ENCODE measurements at regions not wholly inside any gene's neighbourhood (a gene's known extent, or its start where the extent isn't known, plus 50 kb on each side); places are given as distances from the start of the nearest gene placed in this dataset.
A peak's percentile ranks its signal among the peaks of the same experiment; 100 is the strongest.

DNA sequence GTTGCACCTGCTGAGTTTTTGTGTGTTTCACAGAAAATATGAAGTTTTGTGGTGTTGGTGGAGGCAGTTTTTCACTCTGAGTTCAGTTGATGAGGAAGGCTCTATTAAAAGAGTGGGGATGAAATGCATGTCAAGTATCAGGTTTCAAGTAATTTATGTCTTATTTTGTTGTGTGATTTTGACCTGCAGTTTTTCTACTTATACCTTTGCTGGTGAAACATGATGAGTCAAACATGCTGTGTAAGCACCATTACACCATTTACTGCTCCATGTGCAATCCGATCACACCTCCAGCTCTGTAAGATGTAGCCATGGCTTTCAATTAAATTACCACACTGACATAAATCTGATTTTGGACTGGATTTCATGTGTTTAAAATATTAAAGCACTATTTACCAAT lies 174.5 kb upstream of the ZEB2 start:
- H3K9me3 ChIP-seq (replicated peaks in 1 of 11): peaks cover 14 to 48% (median 31%) of the 10 kb centered on the region in 11 experiments
- no peaks in the 10 kb centered on the region for H3K36me3 ChIP-seq
- no peaks in the 10 kb centered on the region for H3K27me3 ChIP-seq
- no peak for TF ChIP-seq Cebpa-rat (IDR thresholded peaks at IDR 0.05)
- H3K4me1 ChIP-seq: peaks cover 2 to 78% (median 6%) of the 10 kb centered on the region in 10 experiments; a peak in 19 of 20 replicates
- no peak overlapping the region for H3K4me3 ChIP-seq
- peak overlapping the region in 2 of 11 experiments; percentile 77 to 86; a peak in 4 of 22 replicates for H3K9ac ChIP-seq
- peak overlapping the region in 3 of 11 experiments; percentile 72 to 98 (median 98); a peak in 6 of 22 replicates for H3K27ac ChIP-seq
- H4K20me1 ChIP-seq: no peaks in the 10 kb centered on the region
- peak overlapping the region in 3 of 11 experiments; percentile 11 to 76 (median 66); a peak in 5 of 22 replicates for H3K4me2 ChIP-seq

DNA sequence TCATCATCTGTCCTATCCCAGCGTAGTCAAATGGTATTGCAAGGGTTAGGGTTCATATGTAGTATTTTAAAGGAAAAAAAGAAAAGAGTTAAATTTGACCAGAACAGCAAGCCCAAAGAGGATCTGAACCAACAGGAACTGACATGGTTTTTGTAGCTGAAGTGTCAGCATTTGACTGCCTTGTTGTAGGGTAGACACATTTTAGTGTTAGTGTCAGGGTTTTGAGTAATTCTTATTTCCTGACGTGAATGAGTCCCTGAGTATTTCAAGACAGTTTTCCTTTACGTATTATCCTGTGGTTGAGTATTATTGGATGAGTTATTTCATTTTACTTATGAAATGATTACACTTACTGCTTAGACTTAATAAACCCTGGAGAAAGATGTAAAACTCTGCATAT lies 173.3 kb upstream of the ZEB2 start:
- Histone ChIP-seq H3K4me2 (peak overlapping the region in 3 of 11 experiments; percentile 11 to 76 (median 66); a peak in 5 of 22 replicates), H3K36me3 (no peaks in the 10 kb centered on the region), H3K9ac (peak overlapping the region in 3 of 11 experiments; percentile 18 to 86 (median 77); a peak in 5 of 22 replicates), H3K27me3 (no peaks in the 10 kb centered on the region), H4K20me1 (no peaks in the 10 kb centered on the region), H3K4me3 (no peak overlapping the region), H3K9me3 (replicated peaks in 1 of 11) (peaks cover 14 to 40% (median 24%) of the 10 kb centered on the region in 11 experiments), H3K27ac (peak overlapping the region in 3 of 11 experiments; percentile 72 to 98 (median 98); a peak in 7 of 22 replicates), H3K4me1 (peaks cover 15 to 79% (median 18%) of the 10 kb centered on the region in 10 experiments)
- no peak for TF ChIP-seq Cebpa-rat (IDR thresholded peaks at IDR 0.05)

DNA sequence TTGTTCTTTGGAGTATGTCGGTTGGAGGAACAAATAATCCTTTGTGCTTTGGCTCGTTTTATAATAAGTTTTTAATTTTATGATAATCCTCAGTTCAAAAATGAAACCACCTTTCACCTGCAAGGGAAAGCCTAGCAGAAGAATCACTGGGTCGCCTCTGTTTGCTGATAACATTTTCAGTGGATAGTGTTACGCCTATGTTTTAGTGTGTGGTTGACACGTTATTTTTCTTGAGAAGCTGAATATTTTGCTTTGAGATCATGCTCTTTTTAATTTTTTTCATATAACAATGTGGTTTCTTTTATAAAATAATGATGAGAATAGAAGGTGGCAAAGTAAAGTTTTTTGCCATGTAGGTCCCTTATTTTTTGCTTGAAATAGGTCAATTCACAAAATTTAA lies 172.7 kb upstream of the ZEB2 start:
- peak overlapping the region in 3 of 11 experiments; percentile 18 to 86 (median 77); a peak in 5 of 22 replicates for H3K9ac ChIP-seq
- H3K27ac ChIP-seq: peak overlapping the region in 3 of 11 experiments; percentile 72 to 98 (median 98); a peak in 6 of 22 replicates
- H3K27me3 ChIP-seq: no peaks in the 10 kb centered on the region
- H3K36me3 ChIP-seq: no peaks in the 10 kb centered on the region
- TF ChIP-seq Cebpa-rat (IDR thresholded peaks at IDR 0.05): no peak
- peaks cover 17 to 80% (median 22%) of the 10 kb centered on the region in 10 experiments for H3K4me1 ChIP-seq
- H4K20me1 ChIP-seq: no peaks in the 10 kb centered on the region
- no peak overlapping the region for H3K4me3 ChIP-seq
- H3K9me3 ChIP-seq (replicated peaks in 1 of 11): peaks cover 13 to 35% (median 19%) of the 10 kb centered on the region in 11 experiments
- H3K4me2 ChIP-seq: peak overlapping the region in 3 of 11 experiments; percentile 11 to 76 (median 66); a peak in 6 of 22 replicates

DNA sequence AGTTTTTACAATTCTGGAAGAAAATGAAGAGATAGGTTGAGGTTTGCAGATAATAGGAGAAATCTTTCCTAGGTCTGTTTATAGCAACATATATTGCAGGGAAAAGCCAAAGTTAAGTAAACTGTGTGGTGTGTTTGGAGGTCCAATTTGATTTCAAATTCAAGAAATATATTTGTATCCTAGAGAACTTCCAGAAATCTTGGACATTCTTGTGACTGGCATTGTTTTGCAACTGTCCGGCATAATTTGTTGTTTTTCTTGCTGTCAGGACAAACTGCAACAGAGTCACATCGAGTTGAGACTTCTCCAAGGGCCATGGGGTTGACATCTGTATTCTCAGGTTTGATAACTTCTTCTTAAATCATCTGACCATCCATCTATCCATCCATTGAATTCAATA lies 170.9 kb upstream of the ZEB2 start:
- no peak for TF ChIP-seq Cebpa-rat (IDR thresholded peaks at IDR 0.05)
- Histone ChIP-seq H3K27ac (peak overlapping the region in 2 of 11 experiments; percentile 98; a peak in 2 of 22 replicates), H4K20me1 (no peaks in the 10 kb centered on the region), H3K27me3 (no peaks in the 10 kb centered on the region), H3K4me1 (peaks cover 29 to 97% (median 40%) of the 10 kb centered on the region in 10 experiments), H3K4me3 (no peak overlapping the region), H3K36me3 (no peaks in the 10 kb centered on the region), H3K4me2 (peak overlapping the region in 2 of 11 experiments; percentile 66 to 76; a peak in 3 of 22 replicates), H3K9ac (no peak overlapping the region), H3K9me3 (replicated peaks in 1 of 11) (peaks cover 3 to 19% (median 5%) of the 10 kb centered on the region in 11 experiments; a peak in 10 of 22 replicates)

DNA sequence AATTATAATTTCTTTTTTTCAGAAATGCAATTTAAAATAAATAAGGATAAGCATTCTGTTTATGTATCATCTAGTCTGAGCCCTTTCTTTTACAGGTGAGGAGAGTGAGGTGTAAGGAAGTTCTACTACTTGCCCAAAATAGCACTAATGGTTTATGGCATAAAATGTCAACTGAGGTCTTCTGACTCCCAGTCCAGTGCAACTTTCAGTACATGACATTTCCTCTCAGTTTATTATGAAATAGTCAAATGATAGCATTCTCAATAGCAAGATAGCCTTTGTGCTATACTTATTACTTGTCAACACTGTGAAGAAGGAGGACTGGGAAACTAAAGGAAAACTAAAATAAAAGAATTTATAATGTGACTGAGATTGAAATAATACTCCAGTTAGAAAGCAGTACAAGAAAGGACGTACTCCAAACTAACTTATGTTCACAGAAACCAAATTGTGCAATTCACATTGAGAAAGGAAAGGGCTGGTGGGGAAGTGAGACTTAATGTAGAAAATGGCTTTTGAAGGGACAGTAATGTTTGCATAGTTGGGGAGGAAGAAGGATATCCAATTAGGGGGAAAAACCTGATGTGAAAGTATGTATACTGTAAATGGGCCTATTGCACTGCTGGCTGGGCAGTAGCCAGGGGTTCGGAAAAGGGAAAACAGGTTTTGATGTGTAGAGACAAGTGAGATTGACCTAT lies 166.7 kb upstream of the ZEB2 start:
- H3K9ac ChIP-seq: peak overlapping the region in 8 of 11 experiments; percentile 40 to 84 (median 70); a peak in 15 of 22 replicates
- H3K4me1 ChIP-seq: peaks cover 52 to 99% (median 71%) of the 10 kb centered on the region in 10 experiments
- no peaks in the 10 kb centered on the region for H3K27me3 ChIP-seq
- peaks cover 0 to 12% (median 0%) of the 10 kb centered on the region in 11 experiments; a peak in 6 of 22 replicates for H3K9me3 ChIP-seq (replicated peaks in 1 of 11)
- H3K36me3 ChIP-seq: no peaks in the 10 kb centered on the region
- no peaks in the 10 kb centered on the region for H4K20me1 ChIP-seq
- H3K27ac ChIP-seq: peak overlapping the region; percentile 2 to 94 (median 79); a peak in 19 of 22 replicates
- peak in 7 of 11 experiments; percentile 37 to 93 (median 82); a peak in 8 of 22 replicates for TF ChIP-seq Cebpa-rat (IDR thresholded peaks at IDR 0.05)
- peak overlapping the region in 4 of 10 experiments; percentile 2 to 21 (median 8); a peak in 3 of 20 replicates for H3K4me3 ChIP-seq
- peak overlapping the region; percentile 28 to 83 (median 62) for H3K4me2 ChIP-seq

DNA sequence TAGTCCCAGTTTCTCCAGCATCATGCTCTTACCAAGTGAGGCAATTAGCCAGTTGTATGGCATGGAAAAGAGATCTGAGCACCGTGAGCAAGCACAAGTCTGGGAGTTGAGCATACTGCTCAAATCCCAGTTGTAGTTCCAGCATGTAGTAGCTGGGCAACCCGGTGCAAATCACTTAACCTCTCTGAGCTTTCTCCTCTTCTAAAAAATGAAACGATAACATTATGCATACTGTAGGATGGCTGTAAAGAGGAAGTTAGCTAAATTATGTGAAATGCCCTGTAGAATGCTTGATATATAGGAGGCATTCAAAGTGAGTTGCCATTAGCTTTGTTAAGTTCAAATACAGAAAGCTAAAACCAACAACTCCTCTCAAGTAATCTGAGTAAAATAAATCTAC lies 164.0 kb upstream of the ZEB2 start:
- Histone ChIP-seq H3K4me2 (peak overlapping the region; percentile 26 to 83 (median 57)), H4K20me1 (no peaks in the 10 kb centered on the region), H3K27me3 (no peaks in the 10 kb centered on the region), H3K4me1 (peaks cover 44 to 80% (median 66%) of the 10 kb centered on the region in 10 experiments), H3K9me3 (replicated peaks in 1 of 11) (0 out of 22 replicates have a peak, but pooled peaks cover 0 to 4% (median 0%) of the 10 kb centered on the region in 11 experiments), H3K36me3 (no peaks in the 10 kb centered on the region), H3K27ac (peak overlapping the region; percentile 1 to 94 (median 53); a peak in 17 of 22 replicates), H3K9ac (peak overlapping the region in 3 of 11 experiments; percentile 10 to 56 (median 54); a peak in 4 of 22 replicates), H3K4me3 (no peak overlapping the region)
- TF ChIP-seq Cebpa-rat (IDR thresholded peaks at IDR 0.05): no peak

DNA sequence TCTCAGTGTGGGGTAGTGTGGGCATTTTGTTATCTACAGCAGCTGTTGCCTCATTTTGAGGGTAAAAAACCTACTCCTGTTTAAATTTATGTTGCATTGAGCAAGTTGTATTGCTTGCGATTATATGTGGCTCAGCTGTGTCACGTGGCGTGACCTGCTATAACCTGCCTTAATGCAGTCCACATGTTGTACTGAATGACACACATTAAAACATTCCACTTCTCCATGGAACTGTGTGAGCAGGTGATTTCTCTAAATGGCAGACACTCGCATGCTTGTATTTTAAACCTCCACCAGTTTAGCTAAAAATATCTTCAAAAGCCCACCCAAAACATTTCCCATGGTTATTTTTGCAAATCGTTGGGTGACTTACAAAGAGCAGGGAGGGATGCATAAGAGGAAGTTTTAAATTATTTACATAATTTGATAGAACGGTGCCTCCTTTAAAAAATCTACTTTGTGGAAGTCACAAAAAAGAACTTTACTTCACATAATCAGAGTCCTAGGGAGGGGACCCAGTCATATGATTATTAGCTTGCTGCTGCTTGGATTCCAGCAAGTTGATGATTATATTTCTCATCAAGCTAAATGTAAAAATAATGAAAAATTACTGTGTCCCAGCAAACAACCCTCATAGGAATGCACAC lies 163.3 kb upstream of the ZEB2 start:
- Histone ChIP-seq H3K9me3 (replicated peaks in 1 of 11) (0 out of 22 replicates have a peak, but pooled peaks cover 0 to 4% (median 0%) of the 10 kb centered on the region in 11 experiments), H4K20me1 (no peaks in the 10 kb centered on the region), H3K4me3 (no peak overlapping the region; a peak in 2 of 20 replicates), H3K36me3 (no peaks in the 10 kb centered on the region), H3K4me2 (peak overlapping the region; percentile 26 to 83 (median 57)), H3K27ac (peak overlapping the region; percentile 1 to 94 (median 53); a peak in 19 of 22 replicates), H3K4me1 (peaks cover 45 to 80% (median 66%) of the 10 kb centered on the region in 10 experiments), H3K9ac (peak overlapping the region in 4 of 11 experiments; percentile 10 to 56 (median 35); a peak in 4 of 22 replicates), H3K27me3 (no peaks in the 10 kb centered on the region)
- TF ChIP-seq Cebpa-rat (IDR thresholded peaks at IDR 0.05): no peak

DNA sequence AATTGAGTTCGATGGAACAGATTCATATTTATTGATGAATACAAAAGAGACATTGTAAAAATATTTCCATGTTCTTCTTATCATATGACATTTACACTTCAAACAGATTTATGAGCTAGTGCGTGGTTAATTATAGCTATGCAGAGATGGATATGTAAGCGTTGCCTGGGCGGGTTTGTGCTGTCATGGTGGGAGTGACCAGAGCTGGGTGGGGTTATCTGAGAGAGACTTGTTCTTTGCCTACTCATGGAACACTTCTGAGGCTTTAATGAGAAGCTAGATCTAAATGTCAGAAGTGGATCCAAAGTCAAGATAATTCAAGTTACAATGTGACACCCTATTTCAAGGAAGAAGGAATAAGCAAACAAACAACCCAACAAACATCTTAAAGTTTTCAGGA lies 162.3 kb upstream of the ZEB2 start:
- Histone ChIP-seq H3K36me3 (no peaks in the 10 kb centered on the region), H3K27ac (peak overlapping the region in 10 of 11 experiments; percentile 2 to 94 (median 70); a peak in 12 of 22 replicates), H3K4me1 (peaks cover 52 to 80% (median 66%) of the 10 kb centered on the region in 10 experiments), H3K4me3 (no peak overlapping the region), H3K9me3 (replicated peaks in 1 of 11) (peaks cover 0 to 6% (median 0%) of the 10 kb centered on the region in 11 experiments; a peak in 3 of 22 replicates), H3K9ac (0 out of 22 replicates have a peak overlapping the region, but pooled peaks of 1 of the 11 experiments have one; percentile 41), H3K27me3 (no peaks in the 10 kb centered on the region), H4K20me1 (no peaks in the 10 kb centered on the region), H3K4me2 (peak overlapping the region in 10 of 11 experiments; percentile 26 to 83 (median 60); a peak in 19 of 22 replicates)
- TF ChIP-seq Cebpa-rat (IDR thresholded peaks at IDR 0.05): no peak
